ENCODE measurements at regions not wholly inside any gene's neighbourhood (a gene's known extent, or its start where the extent isn't known, plus 50 kb on each side); places are given as distances from the start of the nearest gene placed in this dataset.

DNA sequence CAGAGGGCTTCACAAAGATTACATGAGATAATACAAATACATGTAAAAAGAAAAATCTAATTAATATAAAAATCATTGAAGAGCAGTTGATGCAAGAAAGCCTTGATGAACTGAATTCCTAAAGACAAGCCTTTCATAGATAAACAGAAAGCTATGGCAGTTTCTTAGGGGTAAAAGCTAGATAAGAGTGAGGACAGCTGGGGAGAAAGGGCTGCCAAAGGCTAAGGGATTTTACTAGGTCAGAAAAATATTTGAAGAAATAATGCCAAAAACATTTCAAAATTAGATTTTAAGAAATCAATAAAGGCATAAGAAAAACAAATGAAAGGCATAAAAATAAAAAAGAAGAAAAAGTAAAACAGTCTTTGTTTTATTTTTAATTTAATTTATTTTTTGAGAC lies 107.9 kb upstream of the ZNF366 start:
- DNase-seq: no peak

DNA sequence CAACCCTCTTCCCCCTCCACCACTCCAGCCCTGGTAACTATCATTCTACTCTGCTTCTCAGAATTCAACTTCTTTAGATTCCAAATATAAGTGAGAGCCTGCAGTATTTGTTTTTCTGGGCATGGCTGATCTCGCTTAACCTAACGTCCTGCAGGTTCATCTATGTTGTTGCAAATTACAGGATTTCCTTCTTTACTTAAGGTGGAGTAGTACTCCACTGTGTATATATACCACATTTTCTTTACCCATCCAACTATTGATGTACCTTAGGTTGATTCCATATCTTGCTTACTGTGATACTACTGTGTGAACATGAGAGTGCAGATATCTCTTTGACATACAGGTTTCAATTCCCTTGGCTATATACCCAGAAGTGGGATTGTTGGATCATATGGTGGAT lies 106.3 kb upstream of the ZNF366 start:
- no peak for DNase-seq

GRCh38 chr5:72612810-72613209 lies 105.6 kb upstream of the ZNF366 start:
- DNase-seq: no peak

DNA sequence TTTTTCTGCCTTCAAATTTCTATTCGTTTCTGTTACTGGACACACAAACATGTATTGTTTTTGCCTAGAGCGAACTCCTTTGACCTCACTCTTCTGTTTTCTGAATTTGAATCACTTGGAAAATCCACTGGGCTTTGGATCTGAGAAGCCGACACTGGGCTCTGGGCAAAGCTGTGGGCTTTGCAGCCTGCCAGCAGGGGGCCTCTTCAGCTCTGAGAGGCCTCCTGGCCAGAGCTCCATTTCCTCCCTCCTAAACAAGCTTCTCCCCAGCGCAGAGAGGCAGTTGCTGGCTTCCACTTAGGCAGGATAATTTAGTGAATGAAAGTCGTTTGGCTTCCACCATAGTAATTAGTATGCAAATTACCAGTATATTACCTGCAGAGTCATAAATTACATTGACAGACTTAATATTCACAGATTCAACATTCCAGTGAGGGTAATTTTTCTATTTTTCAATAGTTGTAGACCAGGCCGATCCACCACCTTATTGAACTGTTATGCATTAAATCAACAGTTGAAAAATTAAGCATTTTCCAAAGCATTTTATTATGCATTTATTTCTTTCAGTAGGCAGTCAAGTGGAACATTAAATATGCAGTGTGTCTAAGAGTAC lies 104.0 kb upstream of the ZNF366 start:
- peak; percentile 54 for DNase-seq

DNA sequence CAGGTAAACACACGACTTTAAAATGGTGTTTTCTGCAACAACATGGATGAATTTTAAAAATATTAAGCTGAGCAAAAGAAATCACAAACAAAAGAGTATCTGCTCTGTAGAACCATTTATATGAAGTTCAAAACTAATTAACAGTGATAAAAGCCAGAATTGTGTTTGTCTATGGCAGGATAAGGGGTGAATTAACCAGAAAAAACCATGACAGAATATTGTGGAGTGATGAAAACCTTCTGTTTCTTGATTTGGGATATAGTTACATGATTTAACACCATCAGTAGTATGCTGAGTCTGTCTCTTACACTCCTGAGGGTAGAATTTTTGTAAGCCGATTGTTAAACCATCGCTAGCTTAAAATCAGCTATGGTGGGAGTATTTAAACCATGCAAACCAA lies 101.7 kb upstream of the ZNF366 start:
- no peak for DNase-seq

DNA sequence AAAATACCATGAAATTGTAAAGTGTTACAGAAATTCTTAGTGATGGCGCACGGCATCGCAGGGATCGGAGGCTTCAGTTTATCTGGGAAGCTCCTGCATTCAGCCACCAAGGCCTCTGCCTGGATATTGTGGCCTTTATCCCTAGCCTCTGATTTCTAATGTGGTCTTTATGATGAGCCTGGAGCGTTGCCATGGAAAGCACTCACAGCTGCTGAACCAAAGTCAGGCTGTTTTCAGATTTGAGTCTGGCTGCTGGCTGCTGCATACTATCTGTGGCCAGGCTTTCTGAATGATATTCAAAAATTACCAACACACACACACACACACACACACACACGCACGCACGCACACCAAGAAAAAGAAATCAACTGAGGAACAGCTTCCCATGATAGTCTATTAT lies 101.1 kb upstream of the ZNF366 start:
- DNase-seq: no peak

DNA sequence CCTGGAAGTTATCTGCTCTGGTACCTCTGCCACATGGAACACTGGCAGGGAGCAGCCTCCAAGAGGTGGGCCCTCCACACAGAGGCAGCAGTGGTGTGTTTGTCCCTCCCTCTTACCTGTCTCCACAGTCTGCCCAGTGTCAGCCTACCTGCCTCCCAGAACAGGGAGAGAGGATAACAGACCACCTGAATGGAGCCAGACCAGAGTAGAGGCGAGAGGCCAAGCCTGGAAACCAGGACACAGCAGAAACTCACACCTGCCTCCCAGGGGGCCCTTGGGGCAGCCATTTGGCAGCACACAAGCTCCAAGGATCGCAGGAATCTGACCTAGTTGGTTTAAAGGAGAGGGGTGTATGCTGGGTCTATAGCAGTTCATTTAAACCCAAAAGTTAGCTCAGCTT lies 100.2 kb upstream of the ZNF366 start:
- no peak for DNase-seq

DNA sequence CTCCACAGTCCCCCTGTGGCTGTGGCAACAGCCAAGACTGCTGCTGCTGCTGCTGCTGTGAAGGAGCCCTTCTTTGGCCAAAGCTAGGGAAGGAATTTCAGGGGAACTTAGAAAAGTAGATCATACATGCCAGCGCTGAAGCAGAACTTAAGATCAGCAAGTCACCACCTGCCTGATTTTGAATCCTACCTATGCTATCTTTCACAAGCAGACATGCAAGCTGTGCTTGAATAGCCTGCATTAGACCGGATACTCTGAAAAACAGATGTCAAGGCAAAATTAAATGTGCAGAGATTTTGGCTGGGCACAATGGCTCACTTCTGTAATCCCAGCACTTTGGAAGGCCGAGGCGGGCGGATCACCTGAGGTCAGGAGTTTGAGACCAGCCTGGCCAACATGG lies 99.3 kb upstream of the ZNF366 start:
- no peak for DNase-seq

- no peak for DNase-seq
Observed at GRCh38 chr5:72605632-72606031, 98.4 kb upstream of the ZNF366 start.

DNA sequence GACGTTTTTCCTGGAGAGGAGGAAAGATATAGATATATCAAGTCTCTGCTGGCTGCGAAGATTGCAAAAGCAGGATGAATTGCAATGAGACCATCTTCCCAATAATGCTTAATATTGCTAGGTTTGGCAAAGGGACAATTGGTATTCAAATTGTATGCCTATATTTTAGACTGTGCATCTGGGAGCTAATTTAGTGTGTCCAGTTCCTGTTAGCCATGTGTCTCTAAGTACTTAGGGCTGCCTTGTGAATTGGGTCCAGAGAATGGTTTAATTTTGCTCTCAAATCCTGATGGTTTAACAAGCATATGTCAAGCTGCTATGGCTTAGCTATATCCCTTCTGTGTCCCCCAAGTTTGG lies 97.6 kb upstream of the ZNF366 start:
- no peak for DNase-seq

DNA sequence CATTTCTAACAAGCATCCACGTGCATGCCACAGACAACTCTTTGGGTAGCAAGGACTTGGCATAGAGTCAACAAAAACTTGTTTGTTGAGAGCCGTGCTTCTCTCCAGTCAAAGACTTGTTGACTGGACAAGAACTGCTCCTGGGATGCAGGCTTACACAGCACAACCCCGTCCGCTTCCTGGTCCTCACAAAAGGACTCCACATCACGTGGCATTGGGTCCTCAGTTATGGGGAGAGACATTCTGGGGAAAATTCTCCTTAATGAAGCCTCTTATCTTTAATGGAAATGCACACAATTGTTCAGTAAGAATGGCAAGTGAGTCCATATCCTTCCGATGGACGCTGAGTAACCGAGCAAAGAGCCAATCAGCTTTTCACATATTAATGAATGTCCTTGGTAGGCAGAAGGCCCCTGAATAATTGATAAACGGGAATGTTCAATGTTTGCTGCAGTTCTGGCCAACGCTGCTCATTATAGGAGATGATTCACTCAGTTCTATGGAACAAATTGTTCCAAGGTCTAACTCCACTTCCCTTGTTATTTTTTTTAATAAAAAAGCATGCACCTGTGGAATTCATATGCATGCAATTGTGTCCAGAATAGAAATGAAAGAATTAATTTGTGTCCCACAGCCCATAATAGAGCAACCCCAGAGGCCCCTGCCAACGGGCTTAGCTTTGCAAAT lies 97.0 kb upstream of the ZNF366 start:
- no peak for DNase-seq

- no peak for DNase-seq
Observed at GRCh38 chr5:72602696-72603685, 95.8 kb upstream of the ZNF366 start.

- DNase-seq: no peak
Observed at GRCh38 chr5:72601861-72602260, 94.7 kb upstream of the ZNF366 start.

- DNase-seq: no peak
Observed at GRCh38 chr5:72600391-72600981, 93.3 kb upstream of the ZNF366 start.

DNA sequence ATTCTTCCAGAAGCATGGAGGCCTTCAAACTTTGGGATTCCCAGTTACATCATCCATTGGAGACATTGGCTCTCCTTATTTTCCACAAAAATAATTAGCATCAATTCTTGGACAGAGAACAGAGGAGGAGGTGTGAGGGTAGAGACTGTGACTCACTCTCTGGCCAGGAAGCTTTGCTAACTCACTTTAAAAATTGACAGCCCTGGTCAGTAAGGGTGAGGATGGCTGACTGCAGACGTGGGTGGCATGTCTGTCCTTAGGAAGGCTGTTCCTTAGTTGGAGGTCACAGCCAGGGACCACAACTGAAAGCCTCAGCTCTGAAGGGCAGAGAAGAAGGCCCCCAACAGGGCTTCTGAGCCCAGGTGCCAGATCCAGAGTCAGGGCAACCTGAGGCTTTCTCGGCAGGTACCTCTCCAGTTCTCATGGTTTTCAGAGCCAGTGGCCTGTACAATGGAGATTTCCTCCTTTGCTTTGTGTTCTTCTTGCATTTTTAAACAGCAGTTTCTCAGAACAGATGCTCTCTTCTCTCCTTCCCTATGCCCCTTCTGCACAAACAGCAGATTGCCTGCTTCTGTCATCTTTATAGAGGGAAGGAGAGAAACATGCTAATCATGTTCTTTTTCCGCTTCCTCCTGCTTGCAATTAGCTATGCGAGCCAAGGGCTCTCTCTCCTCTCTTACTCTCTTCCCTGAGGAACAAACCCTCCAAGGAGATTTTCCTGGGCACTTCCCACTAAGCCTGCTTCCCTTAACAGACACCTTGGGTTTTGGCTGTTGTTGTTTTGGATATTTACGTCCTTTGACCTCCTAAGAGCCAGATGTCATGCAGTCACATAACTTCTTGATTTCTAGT lies 92.5 kb upstream of the ZNF366 start:
- no peak for DNase-seq

DNA sequence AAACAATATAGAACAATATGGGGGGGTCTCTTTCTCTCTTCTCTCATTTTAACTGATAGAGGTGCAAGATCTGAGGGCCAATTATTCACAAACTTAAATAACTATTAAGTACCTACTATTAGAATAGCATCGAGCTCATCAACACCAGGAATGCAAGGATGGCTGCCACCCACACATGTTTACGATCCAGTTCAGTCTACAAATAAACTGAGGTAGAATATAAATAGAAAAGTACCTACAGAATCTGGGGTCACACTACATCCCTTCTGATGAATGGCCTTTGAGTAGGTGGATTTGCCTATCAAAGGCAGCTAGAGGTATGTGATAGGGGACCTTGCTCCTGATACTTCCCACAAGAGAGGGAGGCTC lies 91.8 kb upstream of the ZNF366 start:
- no peak for DNase-seq

DNA sequence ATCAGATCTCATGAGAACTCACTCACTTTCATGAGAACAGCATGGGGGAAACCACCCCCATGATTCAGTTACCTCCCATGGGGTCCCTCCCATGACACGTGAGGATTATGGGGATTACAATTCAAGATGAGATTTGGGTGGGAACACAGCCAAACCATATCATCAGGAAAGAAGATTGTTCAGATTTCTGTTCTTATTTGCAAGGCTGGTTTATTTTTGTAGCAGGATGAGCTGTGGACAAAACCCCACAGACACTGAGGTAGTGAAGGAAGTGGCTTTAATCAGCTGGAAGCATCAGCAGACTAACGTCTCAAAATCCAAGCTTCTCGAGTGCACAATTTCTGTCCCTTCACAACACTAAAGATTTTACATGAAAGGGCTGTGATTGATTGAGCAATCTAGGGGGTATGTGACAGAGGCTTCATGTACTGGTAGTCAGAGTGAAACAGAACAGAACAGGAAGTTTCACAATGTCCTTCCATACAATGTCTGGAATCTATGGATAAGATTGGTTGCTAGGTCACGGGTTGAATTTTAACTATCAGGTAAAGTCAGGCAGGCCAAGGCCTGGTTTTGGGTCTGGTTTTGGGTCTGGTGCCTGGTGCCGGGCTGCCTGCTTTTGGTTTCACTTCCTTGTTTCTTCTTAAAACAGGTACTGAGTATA lies 91.3 kb upstream of the ZNF366 start:
- no peak for DNase-seq

GRCh38 chr5:72597456-72597948 lies 90.3 kb upstream of the ZNF366 start:
- no peak for DNase-seq

DNA sequence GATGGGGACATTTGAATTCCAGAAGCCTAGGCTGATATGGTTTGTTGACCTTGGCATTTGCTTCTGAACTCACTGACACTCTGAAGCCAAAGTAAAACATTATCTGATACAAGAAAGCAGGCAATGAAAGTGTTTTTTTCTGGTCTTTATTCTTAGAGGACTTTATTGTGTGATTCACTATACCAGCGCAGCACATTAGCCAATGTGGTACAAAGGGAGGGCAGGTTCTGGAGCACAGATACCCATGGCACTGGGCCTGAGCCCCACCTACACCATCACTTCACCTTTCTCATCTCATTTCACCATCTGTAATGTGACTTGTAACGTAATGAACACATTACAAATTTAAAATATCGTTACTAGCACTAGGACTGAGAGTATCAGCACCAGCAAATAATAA lies 89.7 kb upstream of the ZNF366 start:
- DNase-seq: no peak

GRCh38 chr5:72588640-72589039 lies 81.4 kb upstream of the ZNF366 start:
- no peak for DNase-seq

DNA sequence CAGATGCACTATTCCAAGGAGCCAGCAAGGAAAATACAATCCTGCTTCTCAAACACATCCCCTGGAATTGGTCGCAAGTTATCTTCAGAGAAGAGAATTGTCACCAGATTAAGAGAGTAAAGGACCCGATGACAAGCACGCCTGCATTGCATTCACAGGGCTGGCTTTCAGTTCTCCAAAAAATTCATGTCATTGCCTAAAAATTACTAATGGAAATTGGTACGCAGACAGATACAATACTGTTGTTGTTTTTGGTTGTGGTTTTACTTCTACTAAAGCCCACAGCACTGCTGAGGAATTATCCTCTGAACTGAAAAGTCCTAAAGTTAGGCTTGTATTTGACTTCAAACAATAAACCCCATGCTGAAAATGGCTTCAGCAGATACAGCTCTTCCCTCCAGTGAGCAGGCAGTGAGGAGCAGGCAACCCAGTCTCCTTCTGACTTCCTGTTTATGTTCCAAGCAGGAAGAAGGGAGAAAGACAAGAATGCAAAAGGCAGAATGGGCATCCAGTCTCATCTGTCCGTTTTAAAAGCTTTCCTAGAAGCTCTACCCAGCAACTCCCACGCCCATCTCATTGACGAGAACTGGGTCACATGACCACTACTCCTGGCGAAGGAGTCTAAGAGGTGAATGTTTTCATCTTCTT lies 80.6 kb upstream of the ZNF366 start:
- DNase-seq: no peak
